ENCODE measurements at regions not wholly inside any gene's neighbourhood (a gene's known extent, or its start where the extent isn't known, plus 50 kb on each side); places are given as distances from the start of the nearest gene placed in this dataset.

DNA sequence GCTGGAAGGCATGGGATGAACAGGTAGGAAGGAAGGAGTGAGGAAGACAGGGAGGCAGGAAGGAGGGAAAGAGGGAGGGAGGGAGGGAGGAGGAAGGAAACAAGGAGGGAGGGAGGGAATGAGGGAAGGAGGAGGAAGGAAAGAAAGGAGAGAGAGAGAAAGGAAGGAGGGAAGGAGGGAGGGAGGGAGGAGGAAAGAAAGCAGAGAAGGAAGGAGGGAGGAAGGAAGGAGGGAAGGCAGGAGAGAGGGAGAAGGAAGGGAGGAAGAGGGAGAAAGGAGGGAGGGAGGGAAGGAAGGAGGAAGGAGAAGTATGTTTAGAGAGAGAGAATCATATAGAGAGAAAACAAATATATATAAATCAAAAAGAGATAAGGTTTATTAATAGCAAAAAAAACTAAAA is 175.9 kb upstream of the FOXN3 start (continued):
- TF ChIP-seq, protein P1, sequence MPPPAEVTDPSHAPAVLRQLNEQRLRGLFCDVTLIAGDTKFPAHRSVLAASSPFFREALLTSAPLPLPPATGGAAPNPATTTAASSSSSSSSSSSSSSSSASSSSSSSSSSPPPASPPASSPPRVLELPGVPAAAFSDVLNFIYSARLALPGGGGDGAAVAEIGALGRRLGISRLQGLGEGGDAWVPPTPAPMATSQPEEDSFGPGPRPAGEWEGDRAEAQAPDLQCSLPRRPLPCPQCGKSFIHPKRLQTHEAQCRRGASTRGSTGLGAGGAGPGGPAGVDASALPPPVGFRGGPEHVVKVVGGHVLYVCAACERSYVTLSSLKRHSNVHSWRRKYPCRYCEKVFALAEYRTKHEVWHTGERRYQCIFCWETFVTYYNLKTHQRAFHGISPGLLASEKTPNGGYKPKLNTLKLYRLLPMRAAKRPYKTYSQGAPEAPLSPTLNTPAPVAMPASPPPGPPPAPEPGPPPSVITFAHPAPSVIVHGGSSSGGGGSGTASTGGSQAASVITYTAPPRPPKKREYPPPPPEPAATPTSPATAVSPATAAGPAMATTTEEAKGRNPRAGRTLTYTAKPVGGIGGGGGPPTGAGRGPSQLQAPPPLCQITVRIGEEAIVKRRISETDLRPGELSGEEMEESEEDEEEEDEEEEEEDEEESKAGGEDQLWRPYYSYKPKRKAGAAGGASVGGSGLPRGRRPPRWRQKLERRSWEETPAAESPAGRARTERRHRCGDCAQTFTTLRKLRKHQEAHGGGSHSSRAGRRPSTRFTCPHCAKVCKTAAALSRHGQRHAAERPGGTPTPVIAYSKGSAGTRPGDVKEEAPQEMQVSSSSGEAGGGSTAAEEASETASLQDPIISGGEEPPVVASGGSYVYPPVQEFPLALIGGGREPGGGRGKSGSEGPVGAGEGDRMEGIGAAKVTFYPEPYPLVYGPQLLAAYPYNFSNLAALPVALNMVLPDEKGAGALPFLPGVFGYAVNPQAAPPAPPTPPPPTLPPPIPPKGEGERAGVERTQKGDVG (CRISPR knock-in tag; IDR thresholded peaks at IDR 0.05): no peak
- TF ChIP-seq, protein P2, sequence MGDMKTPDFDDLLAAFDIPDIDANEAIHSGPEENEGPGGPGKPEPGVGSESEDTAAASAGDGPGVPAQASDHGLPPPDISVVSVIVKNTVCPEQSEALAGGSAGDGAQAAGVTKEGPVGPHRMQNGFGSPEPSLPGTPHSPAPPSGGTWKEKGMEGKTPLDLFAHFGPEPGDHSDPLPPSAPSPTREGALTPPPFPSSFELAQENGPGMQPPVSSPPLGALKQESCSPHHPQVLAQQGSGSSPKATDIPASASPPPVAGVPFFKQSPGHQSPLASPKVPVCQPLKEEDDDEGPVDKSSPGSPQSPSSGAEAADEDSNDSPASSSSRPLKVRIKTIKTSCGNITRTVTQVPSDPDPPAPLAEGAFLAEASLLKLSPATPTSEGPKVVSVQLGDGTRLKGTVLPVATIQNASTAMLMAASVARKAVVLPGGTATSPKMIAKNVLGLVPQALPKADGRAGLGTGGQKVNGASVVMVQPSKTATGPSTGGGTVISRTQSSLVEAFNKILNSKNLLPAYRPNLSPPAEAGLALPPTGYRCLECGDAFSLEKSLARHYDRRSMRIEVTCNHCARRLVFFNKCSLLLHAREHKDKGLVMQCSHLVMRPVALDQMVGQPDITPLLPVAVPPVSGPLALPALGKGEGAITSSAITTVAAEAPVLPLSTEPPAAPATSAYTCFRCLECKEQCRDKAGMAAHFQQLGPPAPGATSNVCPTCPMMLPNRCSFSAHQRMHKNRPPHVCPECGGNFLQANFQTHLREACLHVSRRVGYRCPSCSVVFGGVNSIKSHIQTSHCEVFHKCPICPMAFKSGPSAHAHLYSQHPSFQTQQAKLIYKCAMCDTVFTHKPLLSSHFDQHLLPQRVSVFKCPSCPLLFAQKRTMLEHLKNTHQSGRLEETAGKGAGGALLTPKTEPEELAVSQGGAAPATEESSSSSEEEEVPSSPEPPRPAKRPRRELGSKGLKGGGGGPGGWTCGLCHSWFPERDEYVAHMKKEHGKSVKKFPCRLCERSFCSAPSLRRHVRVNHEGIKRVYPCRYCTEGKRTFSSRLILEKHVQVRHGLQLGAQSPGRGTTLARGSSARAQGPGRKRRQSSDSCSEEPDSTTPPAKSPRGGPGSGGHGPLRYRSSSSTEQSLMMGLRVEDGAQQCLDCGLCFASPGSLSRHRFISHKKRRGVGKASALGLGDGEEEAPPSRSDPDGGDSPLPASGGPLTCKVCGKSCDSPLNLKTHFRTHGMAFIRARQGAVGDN (IDR thresholded peaks at IDR 0.05): no peak
- TF ChIP-seq, protein P3, sequence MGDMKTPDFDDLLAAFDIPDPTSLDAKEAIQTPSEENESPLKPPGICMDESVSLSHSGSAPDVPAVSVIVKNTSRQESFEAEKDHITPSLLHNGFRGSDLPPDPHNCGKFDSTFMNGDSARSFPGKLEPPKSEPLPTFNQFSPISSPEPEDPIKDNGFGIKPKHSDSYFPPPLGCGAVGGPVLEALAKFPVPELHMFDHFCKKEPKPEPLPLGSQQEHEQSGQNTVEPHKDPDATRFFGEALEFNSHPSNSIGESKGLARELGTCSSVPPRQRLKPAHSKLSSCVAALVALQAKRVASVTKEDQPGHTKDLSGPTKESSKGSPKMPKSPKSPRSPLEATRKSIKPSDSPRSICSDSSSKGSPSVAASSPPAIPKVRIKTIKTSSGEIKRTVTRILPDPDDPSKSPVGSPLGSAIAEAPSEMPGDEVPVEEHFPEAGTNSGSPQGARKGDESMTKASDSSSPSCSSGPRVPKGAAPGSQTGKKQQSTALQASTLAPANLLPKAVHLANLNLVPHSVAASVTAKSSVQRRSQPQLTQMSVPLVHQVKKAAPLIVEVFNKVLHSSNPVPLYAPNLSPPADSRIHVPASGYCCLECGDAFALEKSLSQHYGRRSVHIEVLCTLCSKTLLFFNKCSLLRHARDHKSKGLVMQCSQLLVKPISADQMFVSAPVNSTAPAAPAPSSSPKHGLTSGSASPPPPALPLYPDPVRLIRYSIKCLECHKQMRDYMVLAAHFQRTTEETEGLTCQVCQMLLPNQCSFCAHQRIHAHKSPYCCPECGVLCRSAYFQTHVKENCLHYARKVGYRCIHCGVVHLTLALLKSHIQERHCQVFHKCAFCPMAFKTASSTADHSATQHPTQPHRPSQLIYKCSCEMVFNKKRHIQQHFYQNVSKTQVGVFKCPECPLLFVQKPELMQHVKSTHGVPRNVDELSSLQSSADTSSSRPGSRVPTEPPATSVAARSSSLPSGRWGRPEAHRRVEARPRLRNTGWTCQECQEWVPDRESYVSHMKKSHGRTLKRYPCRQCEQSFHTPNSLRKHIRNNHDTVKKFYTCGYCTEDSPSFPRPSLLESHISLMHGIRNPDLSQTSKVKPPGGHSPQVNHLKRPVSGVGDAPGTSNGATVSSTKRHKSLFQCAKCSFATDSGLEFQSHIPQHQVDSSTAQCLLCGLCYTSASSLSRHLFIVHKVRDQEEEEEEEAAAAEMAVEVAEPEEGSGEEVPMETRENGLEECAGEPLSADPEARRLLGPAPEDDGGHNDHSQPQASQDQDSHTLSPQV (IDR thresholded peaks at IDR 0.05): no peak
- TF ChIP-seq, protein P4, sequence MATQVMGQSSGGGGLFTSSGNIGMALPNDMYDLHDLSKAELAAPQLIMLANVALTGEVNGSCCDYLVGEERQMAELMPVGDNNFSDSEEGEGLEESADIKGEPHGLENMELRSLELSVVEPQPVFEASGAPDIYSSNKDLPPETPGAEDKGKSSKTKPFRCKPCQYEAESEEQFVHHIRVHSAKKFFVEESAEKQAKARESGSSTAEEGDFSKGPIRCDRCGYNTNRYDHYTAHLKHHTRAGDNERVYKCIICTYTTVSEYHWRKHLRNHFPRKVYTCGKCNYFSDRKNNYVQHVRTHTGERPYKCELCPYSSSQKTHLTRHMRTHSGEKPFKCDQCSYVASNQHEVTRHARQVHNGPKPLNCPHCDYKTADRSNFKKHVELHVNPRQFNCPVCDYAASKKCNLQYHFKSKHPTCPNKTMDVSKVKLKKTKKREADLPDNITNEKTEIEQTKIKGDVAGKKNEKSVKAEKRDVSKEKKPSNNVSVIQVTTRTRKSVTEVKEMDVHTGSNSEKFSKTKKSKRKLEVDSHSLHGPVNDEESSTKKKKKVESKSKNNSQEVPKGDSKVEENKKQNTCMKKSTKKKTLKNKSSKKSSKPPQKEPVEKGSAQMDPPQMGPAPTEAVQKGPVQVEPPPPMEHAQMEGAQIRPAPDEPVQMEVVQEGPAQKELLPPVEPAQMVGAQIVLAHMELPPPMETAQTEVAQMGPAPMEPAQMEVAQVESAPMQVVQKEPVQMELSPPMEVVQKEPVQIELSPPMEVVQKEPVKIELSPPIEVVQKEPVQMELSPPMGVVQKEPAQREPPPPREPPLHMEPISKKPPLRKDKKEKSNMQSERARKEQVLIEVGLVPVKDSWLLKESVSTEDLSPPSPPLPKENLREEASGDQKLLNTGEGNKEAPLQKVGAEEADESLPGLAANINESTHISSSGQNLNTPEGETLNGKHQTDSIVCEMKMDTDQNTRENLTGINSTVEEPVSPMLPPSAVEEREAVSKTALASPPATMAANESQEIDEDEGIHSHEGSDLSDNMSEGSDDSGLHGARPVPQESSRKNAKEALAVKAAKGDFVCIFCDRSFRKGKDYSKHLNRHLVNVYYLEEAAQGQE (IDR thresholded peaks at IDR 0.05; ENCODE audit: low read depth, low read length): no peak
- TF ChIP-seq MTA3 (IDR thresholded peaks at IDR 0.05; ENCODE audit: borderline replicate concordance, low read length): no peak

Data from GM12878 (cell line).